ENCODE measurements at regions not wholly inside any gene's neighbourhood (a gene's known extent, or its start where the extent isn't known, plus 50 kb on each side); places are given as distances from the start of the nearest gene placed in this dataset.

DNA sequence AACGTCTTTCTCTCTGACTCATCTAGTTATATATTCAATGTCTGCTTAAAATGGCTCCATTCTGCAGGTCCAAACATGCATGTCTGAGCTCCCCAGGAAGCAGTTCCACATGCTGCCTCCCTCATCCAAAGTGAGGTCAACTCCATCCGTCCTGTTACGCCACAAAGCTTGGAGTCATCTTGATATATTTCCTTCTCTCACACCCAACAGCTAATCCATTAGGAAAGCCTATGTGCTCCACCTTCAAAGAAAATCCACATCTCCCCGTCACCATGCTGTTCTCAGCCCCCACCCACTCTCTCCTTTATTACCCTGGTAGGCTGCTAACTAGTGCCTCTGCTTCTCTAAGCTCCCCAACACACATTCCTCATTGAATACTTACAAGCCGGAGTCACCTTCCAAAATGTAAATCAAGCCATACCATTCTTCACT lies 130.2 kb upstream of the SYNDIG1 start:
- Histone ChIP-seq H3K27me3 (ENCODE audit: control insufficient read depth in 4 of 4, insufficient read depth in 4 of 4, low read length in 3 of 4) (peaks cover 0 to 4% (median 0%) of the 10 kb centered on the region in 4 donors), H3K36me3 (ENCODE audit: control insufficient read depth in 4 of 4, insufficient read depth in 3 of 4, low read depth in 1 of 4, low read length in 3 of 4) (no peaks in the 10 kb centered on the region), H3K27ac (ENCODE audit: low read depth in 1 of 2, low read length in 2 of 2) (no peak overlapping the region), H3K4me3 (ENCODE audit: low read depth in 1 of 3, low read length in 3 of 3) (no peak overlapping the region), H3K9ac (ENCODE audit: low read depth in 1 of 2, low read length in 2 of 2) (no peak overlapping the region), H3K4me1 (ENCODE audit: control insufficient read depth in 4 of 4, insufficient read depth in 4 of 4, low read length in 3 of 4) (no peaks in the 10 kb centered on the region), H3K9me3 (ENCODE audit: control insufficient read depth in 4 of 4, low read length in 3 of 4) (no peaks in the 10 kb centered on the region)
- no peak for TF ChIP-seq JUND (IDR thresholded peaks at IDR 0.05)
- 83% methylated on average over 5 of the region's 5 CpGs for WGBS
- no peak for DNase-seq (ENCODE audit: low spot score)

DNA sequence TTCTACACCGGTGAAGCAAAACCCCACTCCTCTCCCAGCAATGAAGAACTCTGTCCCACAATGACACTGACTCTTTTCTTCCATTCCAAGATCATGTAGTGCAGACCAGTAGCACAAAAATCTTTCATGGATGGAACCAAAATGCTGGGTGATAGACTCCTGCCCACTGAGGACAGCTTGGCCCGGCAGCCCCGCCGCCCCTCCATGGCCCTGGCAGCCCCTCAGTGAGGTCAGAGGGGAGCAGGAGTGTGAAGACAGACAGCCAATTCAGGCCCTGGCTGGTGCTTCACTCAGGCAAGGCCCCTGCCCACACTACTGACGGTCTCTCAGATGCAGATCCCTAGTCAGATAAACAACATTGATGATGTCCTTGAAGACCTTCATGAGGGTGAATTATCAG lies 131.9 kb upstream of the SYNDIG1 start:
- H3K36me3 ChIP-seq (ENCODE audit: control insufficient read depth in 4 of 4, insufficient read depth in 3 of 4, low read depth in 1 of 4, low read length in 3 of 4): no peaks in the 10 kb centered on the region
- no peak overlapping the region for H3K4me3 ChIP-seq (ENCODE audit: low read depth in 1 of 3, low read length in 3 of 3)
- WGBS: 86% methylated on average over 5 of the region's 5 CpGs
- no peak overlapping the region for H3K27ac ChIP-seq (ENCODE audit: low read depth in 1 of 2, low read length in 2 of 2)
- no peaks in the 10 kb centered on the region for H3K9me3 ChIP-seq (ENCODE audit: control insufficient read depth in 4 of 4, low read length in 3 of 4)
- peaks cover 0 to 4% (median 0%) of the 10 kb centered on the region in 4 donors for H3K27me3 ChIP-seq (ENCODE audit: control insufficient read depth in 4 of 4, insufficient read depth in 4 of 4, low read length in 3 of 4)
- DNase-seq (ENCODE audit: low spot score): no peak
- TF ChIP-seq EGR1 (IDR thresholded peaks at IDR 0.05; ENCODE audit: low read depth in 2 of 2) (no peak), HNF4A (conservative IDR thresholded peaks at IDR 0.05) (no peak), YY1 (IDR thresholded peaks at IDR 0.05) (no peak), FOXA1 (IDR thresholded peaks at IDR 0.05) (no peak), FOXA2 (IDR thresholded peaks at IDR 0.05) (no peak), JUND (IDR thresholded peaks at IDR 0.05) (no peak), HNF4G (IDR thresholded peaks at IDR 0.05) (no peak), RAD21 (IDR thresholded peaks at IDR 0.05) (no peak)
- TF ChIP-seq, protein P1, sequence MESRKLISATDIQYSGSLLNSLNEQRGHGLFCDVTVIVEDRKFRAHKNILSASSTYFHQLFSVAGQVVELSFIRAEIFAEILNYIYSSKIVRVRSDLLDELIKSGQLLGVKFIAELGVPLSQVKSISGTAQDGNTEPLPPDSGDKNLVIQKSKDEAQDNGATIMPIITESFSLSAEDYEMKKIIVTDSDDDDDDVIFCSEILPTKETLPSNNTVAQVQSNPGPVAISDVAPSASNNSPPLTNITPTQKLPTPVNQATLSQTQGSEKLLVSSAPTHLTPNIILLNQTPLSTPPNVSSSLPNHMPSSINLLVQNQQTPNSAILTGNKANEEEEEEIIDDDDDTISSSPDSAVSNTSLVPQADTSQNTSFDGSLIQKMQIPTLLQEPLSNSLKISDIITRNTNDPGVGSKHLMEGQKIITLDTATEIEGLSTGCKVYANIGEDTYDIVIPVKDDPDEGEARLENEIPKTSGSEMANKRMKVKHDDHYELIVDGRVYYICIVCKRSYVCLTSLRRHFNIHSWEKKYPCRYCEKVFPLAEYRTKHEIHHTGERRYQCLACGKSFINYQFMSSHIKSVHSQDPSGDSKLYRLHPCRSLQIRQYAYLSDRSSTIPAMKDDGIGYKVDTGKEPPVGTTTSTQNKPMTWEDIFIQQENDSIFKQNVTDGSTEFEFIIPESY (IDR thresholded peaks at IDR 0.05): no peak
- TF ChIP-seq, protein P2, sequence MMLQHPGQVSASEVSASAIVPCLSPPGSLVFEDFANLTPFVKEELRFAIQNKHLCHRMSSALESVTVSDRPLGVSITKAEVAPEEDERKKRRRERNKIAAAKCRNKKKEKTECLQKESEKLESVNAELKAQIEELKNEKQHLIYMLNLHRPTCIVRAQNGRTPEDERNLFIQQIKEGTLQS (IDR thresholded peaks at IDR 0.05): no peak
- TF ChIP-seq, protein P3, sequence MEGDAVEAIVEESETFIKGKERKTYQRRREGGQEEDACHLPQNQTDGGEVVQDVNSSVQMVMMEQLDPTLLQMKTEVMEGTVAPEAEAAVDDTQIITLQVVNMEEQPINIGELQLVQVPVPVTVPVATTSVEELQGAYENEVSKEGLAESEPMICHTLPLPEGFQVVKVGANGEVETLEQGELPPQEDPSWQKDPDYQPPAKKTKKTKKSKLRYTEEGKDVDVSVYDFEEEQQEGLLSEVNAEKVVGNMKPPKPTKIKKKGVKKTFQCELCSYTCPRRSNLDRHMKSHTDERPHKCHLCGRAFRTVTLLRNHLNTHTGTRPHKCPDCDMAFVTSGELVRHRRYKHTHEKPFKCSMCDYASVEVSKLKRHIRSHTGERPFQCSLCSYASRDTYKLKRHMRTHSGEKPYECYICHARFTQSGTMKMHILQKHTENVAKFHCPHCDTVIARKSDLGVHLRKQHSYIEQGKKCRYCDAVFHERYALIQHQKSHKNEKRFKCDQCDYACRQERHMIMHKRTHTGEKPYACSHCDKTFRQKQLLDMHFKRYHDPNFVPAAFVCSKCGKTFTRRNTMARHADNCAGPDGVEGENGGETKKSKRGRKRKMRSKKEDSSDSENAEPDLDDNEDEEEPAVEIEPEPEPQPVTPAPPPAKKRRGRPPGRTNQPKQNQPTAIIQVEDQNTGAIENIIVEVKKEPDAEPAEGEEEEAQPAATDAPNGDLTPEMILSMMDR (IDR thresholded peaks at IDR 0.05; ENCODE audit: low read depth, low read length, missing input control): no peak
- TF ChIP-seq, protein P4, sequence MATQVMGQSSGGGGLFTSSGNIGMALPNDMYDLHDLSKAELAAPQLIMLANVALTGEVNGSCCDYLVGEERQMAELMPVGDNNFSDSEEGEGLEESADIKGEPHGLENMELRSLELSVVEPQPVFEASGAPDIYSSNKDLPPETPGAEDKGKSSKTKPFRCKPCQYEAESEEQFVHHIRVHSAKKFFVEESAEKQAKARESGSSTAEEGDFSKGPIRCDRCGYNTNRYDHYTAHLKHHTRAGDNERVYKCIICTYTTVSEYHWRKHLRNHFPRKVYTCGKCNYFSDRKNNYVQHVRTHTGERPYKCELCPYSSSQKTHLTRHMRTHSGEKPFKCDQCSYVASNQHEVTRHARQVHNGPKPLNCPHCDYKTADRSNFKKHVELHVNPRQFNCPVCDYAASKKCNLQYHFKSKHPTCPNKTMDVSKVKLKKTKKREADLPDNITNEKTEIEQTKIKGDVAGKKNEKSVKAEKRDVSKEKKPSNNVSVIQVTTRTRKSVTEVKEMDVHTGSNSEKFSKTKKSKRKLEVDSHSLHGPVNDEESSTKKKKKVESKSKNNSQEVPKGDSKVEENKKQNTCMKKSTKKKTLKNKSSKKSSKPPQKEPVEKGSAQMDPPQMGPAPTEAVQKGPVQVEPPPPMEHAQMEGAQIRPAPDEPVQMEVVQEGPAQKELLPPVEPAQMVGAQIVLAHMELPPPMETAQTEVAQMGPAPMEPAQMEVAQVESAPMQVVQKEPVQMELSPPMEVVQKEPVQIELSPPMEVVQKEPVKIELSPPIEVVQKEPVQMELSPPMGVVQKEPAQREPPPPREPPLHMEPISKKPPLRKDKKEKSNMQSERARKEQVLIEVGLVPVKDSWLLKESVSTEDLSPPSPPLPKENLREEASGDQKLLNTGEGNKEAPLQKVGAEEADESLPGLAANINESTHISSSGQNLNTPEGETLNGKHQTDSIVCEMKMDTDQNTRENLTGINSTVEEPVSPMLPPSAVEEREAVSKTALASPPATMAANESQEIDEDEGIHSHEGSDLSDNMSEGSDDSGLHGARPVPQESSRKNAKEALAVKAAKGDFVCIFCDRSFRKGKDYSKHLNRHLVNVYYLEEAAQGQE (IDR thresholded peaks at IDR 0.05): no peak
- TF ChIP-seq, protein P5, sequence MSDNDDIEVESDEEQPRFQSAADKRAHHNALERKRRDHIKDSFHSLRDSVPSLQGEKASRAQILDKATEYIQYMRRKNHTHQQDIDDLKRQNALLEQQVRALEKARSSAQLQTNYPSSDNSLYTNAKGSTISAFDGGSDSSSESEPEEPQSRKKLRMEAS (IDR thresholded peaks at IDR 0.05): no peak
- no peaks in the 10 kb centered on the region for H3K4me1 ChIP-seq (ENCODE audit: control insufficient read depth in 4 of 4, insufficient read depth in 4 of 4, low read length in 3 of 4)
- no peak overlapping the region for H3K9ac ChIP-seq (ENCODE audit: low read depth in 1 of 2, low read length in 2 of 2)
